C4-2B (cell line): ENCODE measurements at regions not wholly inside any gene's neighbourhood (a gene's known extent, or its start where the extent isn't known, plus 50 kb on each side); places are given as distances from the start of the nearest gene placed in this dataset.

Experiments
- CTCF ChIP-seq: fragments of 450-650 bp; conservative IDR thresholded peaks from 2 replicates; pipeline ENCODE4 v1.5.1; 2017; ENCODE audit warnings: mild to moderate bottlenecking
- ZFX ChIP-seq: fragments of 450-650 bp; IDR thresholded peaks from 2 replicates; pipeline ENCODE4 v1.6.1; 2017

GRCh38 chr1:30512914-30513265, 210.5 kb downstream of the MATN1 start:
- TF ChIP-seq CTCF = no peak
- TF ChIP-seq ZFX = no peak
